Prostate gland (tissue), 2 donors: ENCODE measurements at regions not wholly inside any gene's neighbourhood (a gene's known extent, or its start where the extent isn't known, plus 50 kb on each side); places are given as distances from the start of the nearest gene placed in this dataset.

Experiments used
- CTCF ChIP-seq, 4 experiments: fragments of 200-600 bp in 2 of 4; fragments of 450-650 bp in 2 of 4; sonication (generic) in 2 of 4; IDR thresholded peaks; 1 replicate in 3 of 4; 2 replicates in 1 of 4; pipeline ENCODE4 v1.5.1; 2016 to 2019; ENCODE audit warnings: antibody characterized with exemption in 4 of 4, mild to moderate bottlenecking in 2 of 4, moderate library complexity in 2 of 4
- POLR2A ChIP-seq: fragments of 450-650 bp; IDR thresholded peaks from one replicate; pipeline ENCODE4 v1.6.1; 2016; ENCODE audit warnings: antibody characterized with exemption, mild to moderate bottlenecking

GRCh38 chr4:36516522-36517095 lies 235.2 kb downstream of the DTHD1 start:
- TF ChIP-seq CTCF (IDR thresholded peaks at IDR 0.05): no peak
- TF ChIP-seq POLR2A: no peak
